Hematopoietic multipotent progenitor cell treated with erythropoietin and hydrocortisone succinate and interleukin-3 and kit ligand, for 15 days (in vitro differentiated cells): ENCODE measurements at regions not wholly inside any gene's neighbourhood (a gene's known extent, or its start where the extent isn't known, plus 50 kb on each side); places are given as distances from the start of the nearest gene placed in this dataset.
"Not testable (repeated sequence)": the region's sequence is repeated elsewhere in the genome, so short reads cannot be mapped to it uniquely, and the experiment has no call there.

Experiments used
- DNase-seq: peaks from one replicate; pipeline ENCODE4 v3.0.0-alpha.2; 2015; ENCODE audit warnings: low spot score

DNA sequence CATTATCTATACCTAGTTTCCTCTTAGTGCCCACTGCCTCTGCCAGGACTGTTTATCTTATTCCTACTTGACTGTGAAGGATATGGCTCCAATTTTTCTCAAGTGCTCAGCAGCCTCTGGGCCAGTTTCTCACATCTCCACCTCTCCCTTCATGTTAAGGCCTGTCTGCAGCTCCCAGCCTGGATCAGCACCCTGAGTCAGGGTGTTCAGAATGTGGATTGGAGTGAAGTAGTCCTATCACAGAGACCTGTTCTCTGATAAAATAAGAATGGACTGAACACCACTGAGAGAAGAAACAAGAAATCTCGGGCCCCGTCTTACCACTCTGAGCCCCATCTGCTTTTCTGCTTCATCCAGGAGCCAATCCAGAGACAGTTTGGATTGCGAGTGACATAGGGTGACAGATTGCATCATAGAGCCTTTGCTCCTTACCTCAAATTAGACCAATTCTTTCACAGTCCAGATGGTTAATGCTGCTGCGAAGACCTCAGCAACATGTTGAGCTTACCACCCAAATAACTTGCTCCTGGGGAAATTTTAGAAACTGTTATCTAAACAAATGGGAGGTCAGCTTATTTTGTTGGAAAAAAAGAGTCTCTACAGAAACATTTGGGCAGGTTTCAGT, 473.1 kb downstream of the PDZRN4 start:
- DNase-seq: no peak

- no peak for DNase-seq
Measured at GRCh38 chr12:41656454-41656853, 468.3 kb downstream of the PDZRN4 start.

GRCh38 chr12:41653386-41654326, 465.5 kb downstream of the PDZRN4 start:
- no peak for DNase-seq

GRCh38 chr12:41652981-41653380, 464.9 kb downstream of the PDZRN4 start:
- DNase-seq: no peak

GRCh38 chr12:41645624-41646023, 457.5 kb downstream of the PDZRN4 start:
- no peak for DNase-seq

DNA sequence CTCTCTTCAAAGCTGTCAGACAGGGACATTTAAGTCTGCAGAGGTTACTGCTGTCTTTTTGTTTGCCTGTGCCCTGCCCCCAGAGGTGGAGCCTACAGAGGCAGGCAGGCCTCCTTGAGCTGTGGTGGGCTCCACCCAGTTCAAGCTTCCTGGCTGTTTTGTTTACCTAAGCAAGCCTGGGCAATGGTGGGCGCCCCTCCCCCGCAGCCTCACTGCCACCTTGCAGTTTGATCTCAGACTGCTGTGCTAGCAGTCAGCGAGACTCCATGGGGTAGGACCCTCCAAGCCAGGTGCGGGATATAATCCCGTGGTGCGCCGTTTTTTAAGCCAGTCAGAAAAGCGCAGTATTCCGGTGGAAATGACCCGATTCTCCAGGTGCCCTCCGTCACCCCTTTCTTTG, 454.7 kb downstream of the PDZRN4 start:
- DNase-seq: not testable (repeated sequence)

DNA sequence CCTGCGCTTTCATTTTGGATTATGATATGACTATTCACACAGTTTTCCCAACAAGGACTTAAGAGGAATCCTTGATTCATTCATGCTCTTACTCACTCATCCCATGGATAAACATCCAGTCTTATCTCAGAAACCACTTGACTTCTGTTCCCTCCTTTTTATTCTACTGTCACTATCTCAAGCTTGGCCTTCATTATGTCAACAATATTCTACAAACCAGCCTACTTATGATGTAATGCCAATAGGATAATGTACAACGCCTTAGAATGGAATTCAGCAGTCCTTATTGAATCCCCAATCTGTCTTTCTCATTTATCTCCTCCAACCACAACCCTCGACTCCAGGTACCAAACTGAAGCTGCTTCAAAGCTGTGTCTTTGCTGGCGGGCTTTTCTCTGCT, 448.5 kb downstream of the PDZRN4 start:
- DNase-seq: no peak

GRCh38 chr12:41635626-41636364, 447.7 kb downstream of the PDZRN4 start:
- DNase-seq: no peak

DNA sequence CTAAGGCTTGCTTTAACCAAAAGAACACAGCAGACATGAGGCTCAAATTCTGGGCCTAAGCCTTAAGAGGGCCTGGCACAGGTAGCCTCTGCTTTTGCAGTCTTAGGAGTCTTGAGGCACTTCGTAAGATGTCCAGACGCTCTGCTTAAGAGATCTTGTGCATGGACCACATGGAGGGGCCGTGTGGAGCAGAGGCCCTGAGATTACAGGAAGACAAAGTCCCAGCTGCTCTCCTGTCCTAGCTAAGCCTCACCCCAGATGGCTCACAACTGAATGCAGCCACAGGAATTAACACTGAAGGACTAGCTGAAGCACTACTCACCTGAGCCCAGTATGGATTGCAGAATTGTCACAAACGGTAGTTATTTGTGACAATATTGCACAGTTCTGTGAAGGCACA, 446.0 kb downstream of the PDZRN4 start:
- DNase-seq: no peak

DNA sequence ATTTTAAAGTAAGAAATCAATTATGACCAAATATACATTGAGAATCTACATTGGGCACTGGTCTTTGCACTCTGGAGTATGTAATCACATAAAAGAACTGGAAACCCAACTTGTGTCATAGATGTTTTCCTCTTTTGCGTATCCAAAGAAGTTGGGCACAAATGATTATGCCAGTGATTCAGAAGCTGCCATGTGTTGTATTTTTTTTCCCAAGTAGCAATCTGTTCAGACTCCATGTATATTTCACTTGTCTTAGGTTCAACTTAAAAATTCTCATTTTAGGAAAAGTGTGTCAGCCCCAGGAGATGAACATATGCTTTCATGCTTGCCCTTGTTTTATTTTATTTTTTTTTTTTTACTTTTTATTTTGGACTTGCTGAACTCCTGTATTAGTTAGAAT, 441.5 kb downstream of the PDZRN4 start:
- DNase-seq: no peak

DNA sequence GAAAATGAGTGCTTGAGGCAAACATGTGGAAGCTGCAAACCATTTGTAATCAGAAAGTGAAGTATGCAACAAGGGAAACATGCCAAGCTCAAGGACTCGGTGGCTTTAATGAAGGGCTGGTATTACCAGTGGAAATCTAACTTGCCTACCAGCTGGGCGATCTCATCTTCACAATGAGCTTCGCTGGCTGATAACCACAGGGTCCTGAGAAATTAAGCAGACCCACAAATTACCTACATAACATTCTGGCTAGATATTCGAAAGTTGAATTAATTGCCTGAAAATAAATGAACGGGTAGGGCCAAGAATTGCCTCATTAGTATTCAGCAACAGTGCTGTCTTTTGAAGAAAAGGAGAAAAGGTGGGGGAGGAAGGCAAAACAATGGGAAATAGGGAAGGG, 439.4 kb downstream of the PDZRN4 start:
- no peak for DNase-seq

DNA sequence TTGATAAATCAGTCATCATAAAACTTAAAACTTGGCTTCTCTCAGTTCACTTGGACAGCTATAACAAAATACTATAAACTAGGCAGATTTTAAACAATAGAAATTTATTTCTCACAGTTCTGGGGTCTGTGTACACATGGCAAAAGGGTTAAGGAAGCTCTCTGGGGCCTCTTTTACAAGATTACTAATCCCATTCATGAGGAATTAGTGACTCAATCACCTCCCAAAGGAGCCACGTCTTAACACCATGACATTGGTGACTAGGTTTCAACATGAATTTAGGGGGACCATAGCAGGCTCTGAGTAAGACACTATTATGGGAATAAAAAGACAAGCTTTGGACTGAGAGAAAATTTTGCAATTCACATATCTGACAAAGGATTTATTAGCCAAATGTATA, 436.5 kb downstream of the PDZRN4 start:
- no peak for DNase-seq
